GM12878 (cell line): ENCODE measurements at regions not wholly inside any gene's neighbourhood (a gene's known extent, or its start where the extent isn't known, plus 50 kb on each side); places are given as distances from the start of the nearest gene placed in this dataset.

ENCODE experiments used
- CHD1 ChIP-seq: IDR thresholded peaks from 2 replicates; pipeline ENCODE4 v1.6.1; 2012; ENCODE audit warnings: low read depth, low read length, improper control_type of control experiment
- CHD2 ChIP-seq: IDR thresholded peaks from 2 replicates; pipeline ENCODE4 v1.6.1; 2011; ENCODE audit warnings: low read depth, low read length, improper control_type of control experiment, borderline replicate concordance
- CTCF ChIP-seq, 3 experiments: IDR thresholded peaks in 2 of 3; conservative IDR thresholded peaks in 1 of 3; 2 replicates each; pipeline ENCODE4 v1.5.1; 2011; ENCODE audit warnings: low read depth in 3 of 3, low read length in 3 of 3, mild to moderate bottlenecking in 3 of 3, control low read depth in 2 of 3, moderate library complexity in 2 of 3, inconsistent platforms in 1 of 3, mixed read lengths in 1 of 3; ENCODE audit not compliant: control insufficient read depth in 2 of 3, insufficient read depth in 1 of 3; ENCODE audit errors: extremely low read depth in 1 of 3
- CUX1 ChIP-seq: IDR thresholded peaks from 2 replicates; pipeline ENCODE4 v1.6.1; 2012; ENCODE audit warnings: improper control_type of control experiment, low read depth, low read length; ENCODE audit not compliant: insufficient replicate concordance
- EZH2 ChIP-seq: IDR thresholded peaks from 2 replicates; pipeline ENCODE4 v1.6.1; 2012; ENCODE audit warnings: low read depth, mild to moderate bottlenecking, control low read depth, inconsistent platforms, low read length, borderline replicate concordance; ENCODE audit not compliant: control insufficient read depth
- GATAD2B ChIP-seq: fragments of 450-650 bp; conservative IDR thresholded peaks from 2 replicates; pipeline ENCODE4 v1.6.1; 2017; ENCODE audit warnings: low read depth, mild to moderate bottlenecking, moderate library complexity
- HCFC1 ChIP-seq: fragments of 150-350 bp; IDR thresholded peaks from 2 replicates; pipeline ENCODE4 v1.6.1; 2014; ENCODE audit warnings: low read length
- HDAC6 ChIP-seq: fragments of 200-600 bp; sonication (generic); IDR thresholded peaks from one replicate; pipeline ENCODE4 v1.8.0; 2017; ENCODE audit warnings: antibody characterized with exemption; ENCODE audit not compliant: unreplicated experiment
- HDGF ChIP-seq: fragments of 450-650 bp; IDR thresholded peaks from 2 replicates; pipeline ENCODE4 v1.6.1; 2016; ENCODE audit warnings: antibody characterized with exemption
- IKZF1 ChIP-seq: fragments of 450-650 bp; conservative IDR thresholded peaks from 2 replicates; pipeline ENCODE4 v1.6.1; 2017; ENCODE audit warnings: antibody characterized with exemption, mild to moderate bottlenecking
- IKZF2 ChIP-seq, 2 experiments: fragments of 450-650 bp; IDR thresholded peaks; 2 replicates each; pipeline ENCODE4 v1.6.1; 2017; ENCODE audit warnings: mild to moderate bottlenecking in 2 of 2, moderate library complexity in 2 of 2
- NBN ChIP-seq: fragments of 450-650 bp; IDR thresholded peaks from 2 replicates; pipeline ENCODE4 v1.6.1; 2016
- NFXL1 ChIP-seq: fragments of 450-650 bp; IDR thresholded peaks from 2 replicates; pipeline ENCODE4 v1.6.1; 2017; ENCODE audit warnings: antibody characterized with exemption, mild to moderate bottlenecking, borderline replicate concordance
- NR2C1 ChIP-seq: fragments of 450-650 bp; IDR thresholded peaks from 2 replicates; pipeline ENCODE4 v1.6.1; 2017; ENCODE audit warnings: antibody characterized with exemption, mild to moderate bottlenecking, moderate library complexity
- RELA ChIP-seq: fragments of 450-650 bp; IDR thresholded peaks from 2 replicates; pipeline ENCODE4 v1.8.0; 2014; ENCODE audit warnings: borderline replicate concordance; ENCODE audit not compliant: partially characterized antibody
- SMAD1 ChIP-seq: fragments of 450-650 bp; IDR thresholded peaks from 2 replicates; pipeline ENCODE4 v1.6.1; 2018; ENCODE audit warnings: mild to moderate bottlenecking, low read depth; ENCODE audit not compliant: partially characterized antibody
- SMAD5 ChIP-seq: IDR thresholded peaks from 2 replicates; pipeline ENCODE4 v1.6.1; 2016; ENCODE audit warnings: antibody characterized with exemption, low read depth
- STAT1 ChIP-seq: fragments of 450-650 bp; conservative IDR thresholded peaks from 2 replicates; pipeline ENCODE4 v1.6.1; 2014; ENCODE audit warnings: antibody characterized with exemption, mild to moderate bottlenecking
- TAF1 ChIP-seq: IDR thresholded peaks from 2 replicates; pipeline ENCODE4 v1.6.1; 2011; ENCODE audit warnings: mild to moderate bottlenecking, low read depth, low read length, borderline replicate concordance
- YY1 ChIP-seq: IDR thresholded peaks from 2 replicates; pipeline ENCODE4 v1.6.1; 2011; ENCODE audit warnings: low read depth, mild to moderate bottlenecking, low read length
- ZBTB40 ChIP-seq: fragments of 450-650 bp; IDR thresholded peaks from 2 replicates; pipeline ENCODE4 v1.6.1; 2016; ENCODE audit warnings: mild to moderate bottlenecking, moderate library complexity, borderline replicate concordance
- ZNF622 ChIP-seq: fragments of 450-650 bp; IDR thresholded peaks from 2 replicates; pipeline ENCODE4 v1.6.1; 2017; ENCODE audit warnings: mild to moderate bottlenecking, inconsistent platforms

- TF ChIP-seq ZBTB40 (no peak), CTCF (IDR thresholded peaks at IDR 0.05 in 2 of 3, conservative IDR thresholded peaks at IDR 0.05 in 1 of 3; ENCODE audit: control insufficient read depth in 2 of 3, extremely low read depth in 1 of 3, insufficient read depth in 1 of 3, low read depth in 3 of 3, low read length in 3 of 3) (no peak), CHD1 (no peak), GATAD2B (no peak), SMAD5 (no peak), NR2C1 (no peak), RELA (no peak), CHD2 (no peak), SMAD1 (no peak), TAF1 (no peak), NFXL1 (no peak), ZNF622 (no peak), HDGF (no peak), HCFC1 (no peak), HDAC6 (no peak), CUX1 (no peak), EZH2 (no peak), NBN (no peak), STAT1 (no peak), IKZF1 (peak; percentile 28; the same call in 1 of the 2 replicates), YY1 (no peak), IKZF2 (IDR thresholded peaks at IDR 0.05) (peak in 1 of 2 experiments; percentile 36; a peak in 1 of 4 replicates)
Observed at GRCh38 chr20:12023194-12023795, 105.6 kb downstream of the BTBD3 start (continued).
